SK-N-MC (cell line): ENCODE measurements at regions not wholly inside any gene's neighbourhood (a gene's known extent, or its start where the extent isn't known, plus 50 kb on each side); places are given as distances from the start of the nearest gene placed in this dataset.

ENCODE experiments used
- DNase-seq: peaks from one replicate; pipeline ENCODE4 v3.0.0-alpha.2; 2011; ENCODE audit warnings: low read depth, low spot score
- H3K27ac ChIP-seq: fragments of 200-600 bp; sonication (generic); 2 replicates; pipeline ENCODE4 v1.5.1; 2016; ENCODE audit warnings: mixed run types
- H3K36me3 ChIP-seq: fragments of 200-600 bp; sonication (generic); 2 replicates; pipeline ENCODE4 v1.6.1; 2017; ENCODE audit warnings: antibody characterized with exemption, low read length, mixed read lengths; ENCODE audit not compliant: insufficient read depth
- H3K4me3 ChIP-seq: fragments of 200-600 bp; sonication (generic); 2 replicates; pipeline ENCODE4 v1.5.1; 2016
- H3K9ac ChIP-seq: fragments of 200-600 bp; sonication (generic); 2 replicates; pipeline ENCODE4 v1.8.0; 2017; ENCODE audit warnings: mixed run types, mixed read lengths; ENCODE audit not compliant: insufficient read length
- H3K9me3 ChIP-seq: fragments of 200-600 bp; sonication (generic); 2 replicates; pipeline ENCODE4 v1.6.1; 2017; ENCODE audit warnings: low read depth, mild to moderate bottlenecking, antibody characterized with exemption, low read length, moderate library complexity, mixed read lengths
- EZH2 ChIP-seq: fragments of 200-600 bp; sonication (generic); IDR thresholded peaks from one replicate; pipeline ENCODE4 v1.6.1; 2017; ENCODE audit warnings: antibody characterized with exemption
- FOXP2 ChIP-seq: optimal IDR thresholded peaks from 2 replicates; pipeline ENCODE3; 2011; ENCODE audit warnings: mild to moderate bottlenecking, moderate library complexity; ENCODE audit not compliant: insufficient read depth; ENCODE audit errors: extremely low read length, control extremely low read depth
- POLR2AphosphoS5 ChIP-seq: IDR thresholded peaks from 2 replicates; pipeline ENCODE4 v1.6.1; 2012; ENCODE audit warnings: mild to moderate bottlenecking, low read depth, low read length, borderline replicate concordance

DNA sequence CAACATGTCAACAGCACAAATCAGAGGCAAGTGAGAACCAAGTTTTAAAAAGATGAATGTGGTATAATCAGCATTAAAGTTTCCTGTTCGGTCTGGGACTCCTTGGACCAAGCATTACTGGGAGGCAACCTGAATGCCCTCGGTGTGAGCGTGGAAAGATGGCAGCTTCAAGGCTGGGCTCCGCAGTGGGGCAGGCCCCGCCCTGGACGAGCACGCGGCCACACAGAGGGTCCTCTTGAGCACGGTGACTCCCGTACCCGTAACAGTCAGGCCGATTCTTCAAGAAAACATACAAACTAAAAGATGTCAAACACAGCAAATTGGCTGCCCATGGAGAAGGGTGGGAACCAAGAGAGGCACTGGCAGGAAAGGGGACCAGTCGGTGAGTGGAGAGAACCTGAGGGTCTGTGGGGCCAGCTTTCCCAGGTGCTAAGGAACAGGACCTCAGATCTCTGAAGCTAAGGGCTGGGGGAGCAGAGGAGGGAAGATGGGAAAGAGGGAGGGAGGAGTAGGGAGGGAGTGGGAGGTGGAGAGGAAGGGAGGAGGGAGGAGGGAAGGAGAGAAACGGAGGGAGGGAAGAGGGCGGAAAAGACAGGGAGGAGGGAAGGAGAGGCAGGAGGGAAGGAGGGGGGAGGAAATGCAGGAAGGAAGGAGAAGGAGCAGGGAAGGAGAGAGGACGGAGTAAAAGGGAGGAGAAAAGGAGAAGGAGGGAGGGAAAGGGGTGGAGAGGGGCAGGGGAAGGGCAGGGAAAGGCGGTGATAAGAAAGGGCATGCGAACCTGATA, 71.2 kb upstream of the FAM20C start:
- H3K9me3 ChIP-seq = no peaks in the 10 kb centered on the region
- no peak for DNase-seq
- TF ChIP-seq POLR2AphosphoS5 (no peak), FOXP2 (no peak), EZH2 (no peak)
- no peak overlapping the region for H3K9ac ChIP-seq
- H3K4me3 ChIP-seq = no peak overlapping the region
- no peaks in the 10 kb centered on the region for H3K36me3 ChIP-seq
- no peak overlapping the region for H3K27ac ChIP-seq

DNA sequence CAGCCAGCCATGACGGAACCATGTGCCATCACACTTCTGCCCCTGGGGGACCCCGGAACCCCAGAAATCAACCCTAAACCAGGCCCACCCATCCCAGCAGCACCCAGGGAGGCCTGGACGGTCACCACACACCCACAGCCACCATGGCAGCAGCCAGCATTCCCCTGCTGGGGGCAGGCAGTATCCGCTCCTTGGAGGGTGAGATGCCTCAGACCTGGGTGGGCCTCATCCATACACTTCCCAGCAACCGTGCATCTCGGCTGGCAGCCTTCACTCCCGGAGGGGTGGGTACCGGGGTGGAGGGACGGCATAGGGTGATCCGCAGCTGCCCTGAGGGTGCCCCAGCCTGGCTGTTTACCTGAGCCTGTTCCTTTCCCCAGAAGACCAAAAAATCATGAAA, 69.1 kb upstream of the FAM20C start:
- no peak overlapping the region for H3K4me3 ChIP-seq
- no peak overlapping the region for H3K9ac ChIP-seq
- no peak for TF ChIP-seq EZH2
- no peak for TF ChIP-seq POLR2AphosphoS5
- TF ChIP-seq FOXP2 = no peak
- DNase-seq = no peak
- no peaks in the 10 kb centered on the region for H3K9me3 ChIP-seq
- H3K27ac ChIP-seq = no peak overlapping the region
- no peaks in the 10 kb centered on the region for H3K36me3 ChIP-seq

DNA sequence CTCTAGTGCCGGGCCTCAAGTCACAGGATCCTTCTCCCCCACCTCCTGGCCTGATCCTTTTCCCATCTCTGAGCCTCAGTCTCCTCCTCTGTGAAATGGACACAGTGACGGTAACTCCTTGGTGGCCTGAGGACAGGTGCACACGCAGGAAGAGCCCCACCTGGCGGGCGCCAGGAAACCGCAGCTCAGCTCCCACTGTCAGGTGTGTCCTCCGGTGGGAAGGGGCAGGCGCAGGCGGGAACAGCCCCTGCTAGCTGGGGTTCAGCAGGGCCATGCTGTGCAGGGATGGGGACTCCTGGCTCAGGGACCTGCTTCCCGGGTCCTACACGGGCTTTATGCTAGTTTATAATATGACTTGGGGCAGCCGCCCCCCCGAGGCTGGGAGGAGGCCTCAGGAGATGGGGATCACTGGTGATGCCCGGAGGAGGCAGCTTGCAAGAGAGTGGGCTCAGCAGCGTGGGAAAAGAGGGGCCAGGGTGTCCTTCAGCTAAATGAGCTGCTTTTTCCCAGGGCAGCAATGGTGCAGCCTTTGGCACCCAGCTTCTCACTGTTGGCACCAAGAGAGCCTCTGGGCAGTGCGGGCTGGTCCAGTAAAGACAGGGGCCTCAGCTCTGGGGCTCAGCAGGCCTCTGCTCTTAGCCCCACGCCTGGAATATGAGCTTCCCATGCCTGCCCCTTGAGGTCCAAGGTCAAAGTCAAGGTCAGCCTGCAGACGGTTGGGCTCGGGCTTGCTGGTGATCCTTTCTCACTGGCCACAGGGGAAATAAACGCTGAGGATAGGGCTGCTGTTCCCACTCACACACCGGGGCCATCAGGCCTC, 68.0 kb upstream of the FAM20C start:
- H3K36me3 ChIP-seq = no peaks in the 10 kb centered on the region
- no peak overlapping the region for H3K4me3 ChIP-seq

DNA sequence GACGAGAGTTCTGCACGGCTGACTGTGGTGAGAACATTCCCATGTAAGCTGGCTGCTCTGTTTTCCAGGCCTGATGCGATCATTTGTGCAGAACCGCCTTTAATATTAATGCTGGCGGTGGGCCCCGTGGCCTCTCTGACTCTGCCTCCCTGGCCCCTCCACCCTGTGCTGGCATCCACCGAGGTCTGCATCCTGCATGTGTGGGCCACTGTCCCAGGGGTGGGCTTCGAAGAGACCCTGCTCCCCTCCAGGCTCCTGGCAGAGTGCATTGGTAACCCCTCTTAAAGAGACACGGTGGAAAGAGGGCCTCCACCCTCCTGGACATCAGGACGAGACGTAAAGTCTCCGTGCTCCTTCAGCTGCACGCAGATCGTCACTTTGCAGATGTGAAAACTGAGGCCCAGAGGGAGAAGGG, 67.3 kb upstream of the FAM20C start:
- no peak for TF ChIP-seq POLR2AphosphoS5
- Histone ChIP-seq H3K9ac (no peak overlapping the region), H3K9me3 (no peaks in the 10 kb centered on the region), H3K36me3 (no peaks in the 10 kb centered on the region), H3K27ac (no peak overlapping the region), H3K4me3 (no peak overlapping the region)
- DNase-seq = no peak

More for the DNA sequence above, 68.0 kb upstream of the FAM20C start:
- Histone ChIP-seq H3K9ac (no peak overlapping the region), H3K27ac (no peak overlapping the region), H3K9me3 (no peaks in the 10 kb centered on the region)
- no peak for DNase-seq
- TF ChIP-seq EZH2 (no peak), POLR2AphosphoS5 (no peak), FOXP2 (no peak)

DNA sequence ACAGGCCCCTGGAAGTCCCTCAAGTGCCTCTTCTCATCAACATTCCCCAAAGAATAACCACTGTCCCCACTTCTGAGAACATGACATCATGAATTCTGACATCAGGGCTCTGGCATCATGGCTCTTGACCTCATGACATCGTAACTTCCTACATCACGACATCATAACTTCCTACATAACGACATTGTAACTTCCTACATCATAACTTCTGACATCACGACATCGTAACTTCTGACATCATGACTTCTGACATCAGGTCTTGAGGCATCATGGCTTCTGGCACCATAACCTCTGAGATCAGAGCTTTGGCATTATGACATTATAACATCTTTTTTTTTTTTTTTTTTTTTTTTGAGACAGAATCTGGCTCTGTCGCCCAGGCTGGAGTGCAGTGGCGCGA, 66.7 kb upstream of the FAM20C start:
- H3K9me3 ChIP-seq = no peaks in the 10 kb centered on the region
- no peaks in the 10 kb centered on the region for H3K36me3 ChIP-seq
- no peak overlapping the region for H3K9ac ChIP-seq
- no peak overlapping the region for H3K27ac ChIP-seq
- TF ChIP-seq POLR2AphosphoS5 (no peak), EZH2 (no peak), FOXP2 (no peak)
- no peak for DNase-seq
- no peak overlapping the region for H3K4me3 ChIP-seq

DNA sequence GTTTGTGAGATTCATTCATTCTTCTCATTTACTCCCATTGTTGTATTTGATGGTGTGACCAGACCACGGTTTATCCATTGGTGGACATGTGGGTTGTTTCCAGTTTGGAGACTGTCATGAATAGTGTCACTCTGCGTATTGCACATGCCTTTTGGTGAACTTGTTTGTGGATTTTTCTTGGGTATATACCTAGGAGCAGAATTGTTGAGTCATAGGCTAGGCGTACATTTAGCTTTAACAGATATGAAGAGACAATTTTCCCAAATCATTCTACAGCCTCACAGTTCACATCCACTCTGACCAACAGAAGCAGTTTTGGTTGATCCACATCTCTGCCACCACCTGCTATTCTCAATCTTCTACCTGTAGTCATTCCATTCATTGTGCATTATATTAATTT, 66.0 kb upstream of the FAM20C start:
- Histone ChIP-seq H3K9me3 (no peaks in the 10 kb centered on the region), H3K4me3 (no peak overlapping the region), H3K27ac (no peak overlapping the region), H3K36me3 (no peaks in the 10 kb centered on the region), H3K9ac (no peak overlapping the region)
- no peak for DNase-seq
- TF ChIP-seq FOXP2 (no peak), POLR2AphosphoS5 (no peak), EZH2 (no peak)

DNA sequence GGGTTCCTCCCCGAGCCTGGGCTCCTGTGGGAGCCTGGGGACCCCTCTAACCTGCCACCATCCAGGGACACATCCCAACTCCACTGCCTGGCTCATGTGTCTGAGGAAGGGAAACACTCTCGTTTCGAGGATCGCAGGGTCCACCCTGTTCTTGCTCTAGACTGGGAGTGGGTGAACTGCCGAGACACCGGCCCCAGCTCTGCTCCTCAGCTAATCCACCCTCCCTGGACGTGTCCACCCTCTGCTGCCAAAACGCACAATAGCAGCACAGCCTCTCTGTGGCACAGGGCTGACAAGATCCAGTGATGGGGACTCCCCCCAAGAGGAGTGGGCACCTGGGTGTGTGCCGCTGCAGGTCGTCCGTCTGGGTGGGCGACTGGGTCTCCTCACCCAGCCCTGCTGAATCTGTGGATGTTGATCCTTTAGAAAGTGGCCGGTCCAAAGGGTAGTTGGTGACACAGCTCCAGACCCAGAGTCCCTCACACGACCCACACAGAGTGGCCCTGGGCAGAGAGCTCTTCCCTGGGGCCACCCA, 65.2 kb upstream of the FAM20C start:
- Histone ChIP-seq H3K9me3 (no peaks in the 10 kb centered on the region), H3K4me3 (no peak overlapping the region), H3K27ac (no peak overlapping the region), H3K9ac (no peak overlapping the region), H3K36me3 (no peaks in the 10 kb centered on the region)
- DNase-seq = no peak
- TF ChIP-seq POLR2AphosphoS5 = no peak
- TF ChIP-seq FOXP2 = no peak

DNA sequence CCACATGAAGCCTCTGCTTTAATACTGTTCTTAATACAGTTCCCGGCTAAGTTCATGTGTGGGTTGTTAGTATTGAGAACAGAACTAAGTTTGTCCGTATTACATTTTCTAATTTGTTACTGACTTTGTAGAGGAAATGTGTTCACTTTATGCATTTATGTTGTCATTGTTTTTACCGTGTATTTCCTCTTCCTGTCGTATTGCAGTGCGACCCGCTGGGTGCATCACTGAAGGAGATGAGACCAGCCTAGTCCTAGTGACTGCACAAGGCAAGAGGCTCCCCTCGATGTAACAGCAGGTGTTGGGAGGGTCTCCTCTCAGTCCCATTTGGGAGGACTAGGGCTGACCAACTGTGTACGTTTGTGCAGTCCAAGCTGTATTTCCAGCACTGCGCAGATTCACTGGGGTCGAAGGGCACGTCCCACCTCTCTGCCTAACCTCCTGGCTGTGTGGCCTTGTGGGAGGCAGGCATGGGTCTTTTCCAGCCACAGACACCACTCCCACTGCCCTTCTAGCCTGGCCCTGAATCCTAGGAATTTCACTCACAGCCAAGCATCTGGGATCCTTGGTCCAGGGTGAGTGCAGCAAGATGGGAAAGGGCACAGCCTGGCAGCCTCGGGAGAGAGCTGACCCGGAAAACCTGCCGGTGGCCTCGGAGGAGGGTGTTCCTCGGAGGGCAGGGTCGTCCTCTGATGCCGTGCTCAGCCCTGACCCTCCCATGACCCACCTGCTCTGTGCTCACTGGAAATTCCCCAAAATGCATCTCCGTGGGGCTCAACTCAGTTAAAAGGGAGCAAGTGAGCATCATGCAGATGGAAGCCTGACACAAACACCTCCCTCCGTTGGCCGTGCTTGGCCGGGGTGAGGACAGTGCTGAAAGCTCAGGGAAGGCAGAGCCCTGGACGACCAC, 63.9 kb upstream of the FAM20C start:
- no peak overlapping the region for H3K9ac ChIP-seq
- TF ChIP-seq FOXP2 = no peak
- no peak for TF ChIP-seq POLR2AphosphoS5
- no peak for TF ChIP-seq EZH2
- no peaks in the 10 kb centered on the region for H3K36me3 ChIP-seq
- no peak overlapping the region for H3K27ac ChIP-seq
- H3K4me3 ChIP-seq = no peak overlapping the region
- DNase-seq = no peak
- no peaks in the 10 kb centered on the region for H3K9me3 ChIP-seq
